A673 (cell line): ENCODE measurements at regions not wholly inside any gene's neighbourhood (a gene's known extent, or its start where the extent isn't known, plus 50 kb on each side); places are given as distances from the start of the nearest gene placed in this dataset.

ENCODE experiments used
- BruUV-seq: library from RNA; stranded (reverse); fragments of 400-500 nt; replicated peaks from 2 replicates; lab custom pipeline; 2021; lab: Mats Ljungman, UMichigan
- CTCF ChIA-PET: fragments of 300-600 bp; sonication (Branson Sonifier 250); formaldehyde crosslinking; loops from one replicate; lab custom pipeline; 2022; ENCODE audit warnings: antibody characterized with exemption; lab: Charles Lee
- POLR2A ChIA-PET: fragments of 300-600 bp; sonication (Branson Sonifier 250); formaldehyde crosslinking; loops from one replicate; lab custom pipeline; 2022; ENCODE audit warnings: antibody characterized with exemption; ENCODE audit not compliant: low non-redundant PET; lab: Charles Lee
- DNase-seq: peaks from one replicate; pipeline ENCODE4 v3.0.0-alpha.2; 2015; ENCODE audit warnings: low spot score
- H3K27ac ChIP-seq: fragments of 200-600 bp; sonication (generic); 2 replicates; pipeline ENCODE4 v1.5.1; 2016; ENCODE audit warnings: mixed run types, low read depth, mild to moderate bottlenecking, mixed read lengths, antibody characterized with exemption, low read length; ENCODE audit not compliant: poor library complexity, severe bottlenecking
- H3K27me3 ChIP-seq: fragments of 200-600 bp; sonication (generic); replicated peaks from 2 replicates; pipeline ENCODE4 v1.6.1; 2017; ENCODE audit warnings: mixed run types, low read depth, mild to moderate bottlenecking, mixed read lengths, antibody characterized with exemption, low read length; ENCODE audit not compliant: insufficient read depth, poor library complexity
- H3K36me3 ChIP-seq: fragments of 200-600 bp; sonication (generic); 2 replicates; pipeline ENCODE4 v1.6.1; 2016; ENCODE audit warnings: mixed run types, mild to moderate bottlenecking, mixed read lengths, antibody characterized with exemption, low read length; ENCODE audit not compliant: insufficient read depth, poor library complexity, severe bottlenecking
- H3K4me1 ChIP-seq: fragments of 200-600 bp; sonication (generic); 2 replicates; pipeline ENCODE4 v1.6.1; 2017; ENCODE audit warnings: mixed run types, mild to moderate bottlenecking, mixed read lengths, antibody characterized with exemption, low read length; ENCODE audit not compliant: insufficient read depth, poor library complexity, severe bottlenecking
- H3K4me3 ChIP-seq: fragments of 200-600 bp; sonication (generic); 2 replicates; pipeline ENCODE4 v1.5.1; 2016; ENCODE audit warnings: low read depth, mixed run types, mild to moderate bottlenecking, mixed read lengths, low read length; ENCODE audit not compliant: poor library complexity, severe bottlenecking
- H3K9me3 ChIP-seq: fragments of 200-600 bp; sonication (generic); 2 replicates; pipeline ENCODE4 v1.6.1; 2016; ENCODE audit warnings: mixed run types, low read depth, mild to moderate bottlenecking, mixed read lengths, antibody characterized with exemption, low read length; ENCODE audit not compliant: poor library complexity, severe bottlenecking
- CTCF ChIP-seq: fragments of 300-800, 200-600 bp; sonication (generic); conservative IDR thresholded peaks from 2 replicates; pipeline ENCODE4 v1.5.1; 2017; ENCODE audit warnings: low read depth, mild to moderate bottlenecking, antibody characterized with exemption, low read length, moderate library complexity, mixed read lengths
- EZH2 ChIP-seq: fragments of 200-600 bp; sonication (generic); IDR thresholded peaks from 2 replicates; pipeline ENCODE4 v1.6.1; 2017; ENCODE audit warnings: borderline replicate concordance, low read depth, mild to moderate bottlenecking, mixed read lengths, antibody characterized with exemption, low read length; ENCODE audit not compliant: poor library complexity, severe bottlenecking
- intact Hi-C: fragments of 100-400 bp; cut with micrococcal nuclease; formaldehyde crosslinking; loops from one replicate; pipeline ENCODE4 v1.10.0; 2022; ENCODE audit not compliant: unreplicated experiment

DNA sequence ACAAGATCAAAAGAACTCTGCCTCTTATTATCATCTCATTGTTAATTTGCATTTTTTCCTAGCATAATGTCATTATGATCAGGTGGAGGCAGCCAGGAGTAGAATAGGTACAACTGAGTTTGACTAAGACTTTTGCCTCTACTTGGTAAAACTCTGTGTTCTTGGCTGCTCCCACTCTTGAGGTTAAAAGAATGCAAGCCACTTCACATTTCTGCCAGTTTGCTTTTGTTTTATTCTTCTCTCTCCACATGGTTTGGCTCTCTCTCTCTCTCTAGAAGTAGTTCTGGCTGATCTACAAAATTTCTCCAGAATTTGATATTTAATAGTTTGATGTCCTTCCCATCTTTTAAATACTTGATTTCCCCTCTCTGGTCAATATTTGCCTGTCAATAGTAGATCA is 170.7 kb upstream of the E2F7 start:
- Histone ChIP-seq H3K9me3 (no peaks in the 10 kb centered on the region), H3K27ac (no peak overlapping the region), H3K4me3 (no peak overlapping the region), H3K36me3 (no peaks in the 10 kb centered on the region), H3K27me3 (peaks cover 3% of the 10 kb centered on the region), H3K4me1 (peaks cover 12% of the 10 kb centered on the region)
- CTCF ChIA-PET = no interaction called here
- no TSS peak for BruUV-seq
- intact Hi-C loops = no loop called here
- TF ChIP-seq EZH2 = no peak
- TF ChIP-seq CTCF = no peak
- POLR2A ChIA-PET = no interaction called here
- DNase-seq = no peak

- intact Hi-C loops = no loop called here
- no peak for TF ChIP-seq EZH2
- no peak for TF ChIP-seq CTCF
- H3K36me3 ChIP-seq = no peaks in the 10 kb centered on the region
- peaks cover 20% of the 10 kb centered on the region for H3K4me1 ChIP-seq
- no TSS peak for BruUV-seq
- ChIA-PET POLR2A (no interaction called here), CTCF (no interaction called here)
- H3K4me3 ChIP-seq = peak overlapping the region; percentile 18
- H3K27ac ChIP-seq = peak overlapping the region; percentile 63
- peaks cover 3% of the 10 kb centered on the region for H3K27me3 ChIP-seq
- DNase-seq = peak; percentile 53
- H3K9me3 ChIP-seq = no peaks in the 10 kb centered on the region
Observed at GRCh38 chr12:77232045-77232444, 166.7 kb upstream of the E2F7 start.

GRCh38 chr12:77231501-77231918 is 166.1 kb upstream of the E2F7 start:
- H3K4me1 ChIP-seq = peaks cover 20% of the 10 kb centered on the region
- H3K27ac ChIP-seq = peak overlapping the region; percentile 63
- ChIA-PET POLR2A (interaction anchor here (0.7 kb wide), 1 partner anchor 20 kb away, joined by 3 read pairs; no protein-coding TSS in a partner anchor), CTCF (no interaction called here)
- peak; percentile 88 for DNase-seq
- peaks cover 3% of the 10 kb centered on the region for H3K27me3 ChIP-seq
- H3K4me3 ChIP-seq = peak overlapping the region; percentile 18
- no TSS peak for BruUV-seq
- H3K9me3 ChIP-seq = no peaks in the 10 kb centered on the region
- intact Hi-C loops = no loop called here
- no peak for TF ChIP-seq CTCF
- no peak for TF ChIP-seq EZH2
- H3K36me3 ChIP-seq = no peaks in the 10 kb centered on the region
